ENCODE measurements at regions not wholly inside any gene's neighbourhood (a gene's known extent, or its start where the extent isn't known, plus 50 kb on each side); places are given as distances from the start of the nearest gene placed in this dataset.
A peak's percentile ranks its signal among the peaks of the same experiment; 100 is the strongest.

GRCh38 chr20:19947611-19948264 lies 69.4 kb upstream of the NAA20 start:
- Histone ChIP-seq H3K27me3 (ENCODE audit: low read depth) (no peaks in the 10 kb centered on the region), H3K27ac (no peak overlapping the region), H3K4me3 (no peak overlapping the region), H3K36me3 (peaks cover 46% of the 10 kb centered on the region), H3K4me1 (peaks cover 56% of the 10 kb centered on the region), H3K9me3 (no peaks in the 10 kb centered on the region)
- intact Hi-C loops (cut with DNase I) = no loop called here
- no peak for DNase-seq
- TF ChIP-seq CTCF (IDR thresholded peaks at IDR 0.05) = no peak
- ATAC-seq = no peak

- intact Hi-C loops (cut with DNase I) = no loop called here
- H3K4me3 ChIP-seq = no peak overlapping the region
- no peak for TF ChIP-seq CTCF (IDR thresholded peaks at IDR 0.05)
- ATAC-seq (no peak), DNase-seq (no peak)
- H3K4me1 ChIP-seq = peaks cover 40% of the 10 kb centered on the region
- peaks cover 48% of the 10 kb centered on the region for H3K36me3 ChIP-seq
- H3K27me3 ChIP-seq (ENCODE audit: low read depth) = no peaks in the 10 kb centered on the region
- no peak overlapping the region for H3K27ac ChIP-seq
- H3K9me3 ChIP-seq = no peaks in the 10 kb centered on the region
Observed at GRCh38 chr20:19949195-19949867, 67.8 kb upstream of the NAA20 start.

- H3K36me3 ChIP-seq = peaks cover 50% of the 10 kb centered on the region
Observed at GRCh38 chr20:19950042-19950441, 67.1 kb upstream of the NAA20 start.

GRCh38 chr20:19952392-19952791 lies 64.8 kb upstream of the NAA20 start:
- H3K4me1 ChIP-seq = peaks cover 10% of the 10 kb centered on the region
- H3K4me3 ChIP-seq = no peak overlapping the region
- ATAC-seq = no peak
- peaks cover 64% of the 10 kb centered on the region for H3K36me3 ChIP-seq
- H3K27me3 ChIP-seq (ENCODE audit: low read depth) = no peaks in the 10 kb centered on the region
- intact Hi-C loops (cut with DNase I) = no loop called here
- no peak overlapping the region for H3K27ac ChIP-seq
- H3K9me3 ChIP-seq = no peaks in the 10 kb centered on the region
- no peak for TF ChIP-seq CTCF (IDR thresholded peaks at IDR 0.05)
- no peak for DNase-seq

More at GRCh38 chr20:19950042-19950441, 67.1 kb upstream of the NAA20 start:
- no peak for ATAC-seq
- DNase-seq = no peak
- Histone ChIP-seq H3K27ac (no peak overlapping the region), H3K9me3 (no peaks in the 10 kb centered on the region), H3K4me1 (peaks cover 33% of the 10 kb centered on the region), H3K4me3 (no peak overlapping the region), H3K27me3 (ENCODE audit: low read depth) (no peaks in the 10 kb centered on the region)
- no peak for TF ChIP-seq CTCF (IDR thresholded peaks at IDR 0.05)
- intact Hi-C loops (cut with DNase I) = no loop called here

GRCh38 chr20:19953606-19954005 lies 63.6 kb upstream of the NAA20 start:
- Histone ChIP-seq H3K4me1 (no peaks in the 10 kb centered on the region), H3K27ac (peak overlapping the region; percentile 53), H3K9me3 (no peaks in the 10 kb centered on the region), H3K27me3 (ENCODE audit: low read depth) (no peaks in the 10 kb centered on the region), H3K4me3 (no peak overlapping the region), H3K36me3 (peaks cover 65% of the 10 kb centered on the region)
- intact Hi-C loops (cut with DNase I) = no loop called here
- TF ChIP-seq CTCF (IDR thresholded peaks at IDR 0.05) = no peak
- peak in 1 of 2 donors; percentile 57 for ATAC-seq
- no peak for DNase-seq

Data from lower lobe of right lung (tissue), 2 donors.